Ovary (tissue), 7 donors: ENCODE measurements at regions not wholly inside any gene's neighbourhood (a gene's known extent, or its start where the extent isn't known, plus 50 kb on each side); places are given as distances from the start of the nearest gene placed in this dataset.

Experiments
- DNase-seq, 5 donors: peaks; one replicate each; pipeline ENCODE4 v3.0.0-alpha.2; 2019 to 2020
- H3K27ac ChIP-seq, 2 donors: fragments of 200-600 bp; one replicate each; pipeline versions ENCODE4 v1.5.1 to v1.8.0; 2019 to 2022
- H3K27me3 ChIP-seq: fragments of 200-600 bp; one replicate; pipeline ENCODE4 v1.8.0; 2022
- H3K36me3 ChIP-seq: fragments of 200-600 bp; sonication (generic); one replicate; pipeline ENCODE4 v1.5.1; 2019
- H3K4me1 ChIP-seq: one replicate; pipeline ENCODE4 v1.8.1; 2013; ENCODE audit warnings: mild to moderate bottlenecking, moderate library complexity; ENCODE audit not compliant: insufficient read depth
- H3K4me3 ChIP-seq: fragments of 200-600 bp; sonication (generic); one replicate; pipeline ENCODE4 v1.5.1; 2017
- H3K9me3 ChIP-seq, 2 donors: fragments of 200-600 bp in 1 of 2; sonication (generic) in 1 of 2; one replicate each; pipeline versions ENCODE4 v1.5.1 to v1.8.1; 2013 to 2019; ENCODE audit warnings: mild to moderate bottlenecking in 1 of 2, moderate library complexity in 1 of 2
- CTCF ChIP-seq, 3 donors: fragments of 450-650 bp in 2 of 3; fragments of 200-600 bp in 1 of 3; IDR thresholded peaks; one replicate each; pipeline versions ENCODE4 v1.5.1 to v1.8.0; 2016 to 2022; ENCODE audit warnings: antibody characterized with exemption in 3 of 3, mild to moderate bottlenecking in 1 of 3
- EP300 ChIP-seq: sonication (generic); formaldehyde crosslinking; IDR thresholded peaks from one replicate; pipeline ENCODE4 v1.6.1; 2017; ENCODE audit warnings: antibody characterized with exemption
- POLR2A ChIP-seq: fragments of 450-650 bp; IDR thresholded peaks from one replicate; pipeline ENCODE4 v1.6.1; 2017; ENCODE audit warnings: antibody characterized with exemption, mild to moderate bottlenecking, moderate library complexity
- WGBS, 3 donors: extraction: QIAGEN DNeasy Blood & Tissue Kit in 1 of 3; methylation state at CpG; one replicate each; pipeline versions ENCODE4 v1.1.5 to v1.1.7; 2013 to 2017; 5-methylcytosine and 5-hydroxymethylcytosine counted together
- intact Hi-C, 4 donors: fragments of 100-400 bp; cut with DNase I; formaldehyde crosslinking; loops; one replicate each; pipeline versions ENCODE4 v1.11.0 to v1.15.1; 2022 to 2023
- donor health status: DM: no; HTN: no; CAD: no; lungs with moderate emphysema.
- donor health status: DM: no; HTN: no; CAD: no.
- donor health status: Bipolar disorder and iron deficiency.
- donor health status: DM: no; HTN: no; CAD: no.
- donor health status: DM: yes; HTN: yes; CAD: no.

- Histone ChIP-seq H3K4me1 (no peaks in the 10 kb centered on the region), H3K36me3 (no peaks in the 10 kb centered on the region), H3K9me3 (no peaks in the 10 kb centered on the region), H3K27ac (no peak overlapping the region), H3K4me3 (no peak overlapping the region), H3K27me3 (no peaks in the 10 kb centered on the region)
- TF ChIP-seq EP300 = no peak
- no peak for TF ChIP-seq POLR2A
- TF ChIP-seq CTCF (IDR thresholded peaks at IDR 0.05) = no peak
- DNase-seq = no peak
- WGBS, 3 donors = 77 to 88% (median 80%) methylated on average over 4 of the region's 4 CpGs
- intact Hi-C loops = no loop called here
Observed at GRCh38 chr10:36504758-36505157, 620.6 kb upstream of the ANKRD30A start.

DNA sequence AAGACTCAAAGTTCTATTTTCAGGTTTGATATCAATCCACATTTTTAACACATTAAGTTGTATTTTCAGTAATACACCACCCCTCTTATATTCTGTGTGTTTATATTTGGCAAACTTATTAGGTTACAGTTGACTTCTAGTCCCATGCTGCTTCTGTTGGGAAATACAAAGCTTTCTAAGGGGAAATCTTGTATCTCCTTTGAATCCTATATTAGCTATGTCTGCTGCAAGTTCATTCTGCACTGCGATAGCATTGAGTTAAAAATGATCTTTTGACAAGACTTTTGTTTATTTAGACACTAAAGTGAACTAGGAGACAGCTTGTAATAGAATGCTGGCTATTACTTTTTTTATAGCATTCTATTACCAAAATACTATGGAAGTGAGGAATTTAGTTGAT lies 625.1 kb upstream of the ANKRD30A start:
- WGBS, 3 donors = 81 to 86% (median 84%) methylated on average over 1 of the region's 1 CpG
- H3K27me3 ChIP-seq = no peaks in the 10 kb centered on the region
- no peak overlapping the region for H3K4me3 ChIP-seq
- no peaks in the 10 kb centered on the region for H3K36me3 ChIP-seq
- TF ChIP-seq CTCF (IDR thresholded peaks at IDR 0.05) (no peak), POLR2A (no peak), EP300 (no peak)
- H3K27ac ChIP-seq = no peak overlapping the region
- DNase-seq = no peak
- H3K9me3 ChIP-seq = no peaks in the 10 kb centered on the region
- no peaks in the 10 kb centered on the region for H3K4me1 ChIP-seq
- intact Hi-C loops = no loop called here

DNA sequence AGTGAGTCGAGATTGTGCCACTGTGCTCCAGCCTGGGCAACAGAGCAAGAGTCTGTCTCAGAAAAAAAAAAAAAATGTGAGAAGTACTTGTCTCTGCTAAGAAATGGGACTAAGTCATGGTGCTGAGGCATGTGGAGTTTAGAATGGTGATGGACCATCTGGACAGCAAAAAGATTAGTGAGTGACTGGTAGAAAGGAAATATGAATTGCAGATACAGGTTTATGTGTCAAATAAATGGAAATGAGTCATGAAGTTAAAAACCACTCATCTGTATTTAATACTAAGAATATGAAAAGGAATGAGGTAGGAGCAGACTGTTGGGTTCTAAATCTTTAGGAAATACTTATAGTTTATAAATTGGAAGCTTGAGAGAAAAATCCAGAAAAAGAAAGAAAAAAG lies 625.7 kb upstream of the ANKRD30A start:
- Histone ChIP-seq H3K36me3 (no peaks in the 10 kb centered on the region), H3K27ac (no peak overlapping the region), H3K4me1 (no peaks in the 10 kb centered on the region), H3K4me3 (no peak overlapping the region), H3K9me3 (no peaks in the 10 kb centered on the region), H3K27me3 (no peaks in the 10 kb centered on the region)
- no peak for DNase-seq
- 90 to 97% (median 93%) methylated on average over 1 of the region's 1 CpG for WGBS, 3 donors
- intact Hi-C loops = no loop called here
- TF ChIP-seq CTCF (IDR thresholded peaks at IDR 0.05) (no peak), EP300 (no peak), POLR2A (no peak)

GRCh38 chr10:36496758-36497157 lies 628.6 kb upstream of the ANKRD30A start:
- no peak for DNase-seq
- Histone ChIP-seq H3K4me3 (no peak overlapping the region), H3K36me3 (no peaks in the 10 kb centered on the region), H3K27ac (no peak overlapping the region), H3K9me3 (no peaks in the 10 kb centered on the region), H3K4me1 (no peaks in the 10 kb centered on the region), H3K27me3 (no peaks in the 10 kb centered on the region)
- intact Hi-C loops = no loop called here
- no peak for TF ChIP-seq EP300
- TF ChIP-seq POLR2A = no peak
- TF ChIP-seq CTCF (IDR thresholded peaks at IDR 0.05) = no peak
- 7 to 28% (median 13%) methylated on average over 1 of the region's 1 CpG for WGBS, 3 donors

GRCh38 chr10:36494371-36494770 lies 631.0 kb upstream of the ANKRD30A start:
- DNase-seq = no peak
- H3K4me1 ChIP-seq = peaks cover 7% of the 10 kb centered on the region
- H3K27ac ChIP-seq = no peak overlapping the region
- H3K27me3 ChIP-seq = no peaks in the 10 kb centered on the region
- intact Hi-C loops = no loop called here
- no peaks in the 10 kb centered on the region for H3K36me3 ChIP-seq
- H3K4me3 ChIP-seq = no peak overlapping the region
- 67 to 76% (median 74%) methylated on average over 2 of the region's 2 CpGs for WGBS, 3 donors
- H3K9me3 ChIP-seq = no peaks in the 10 kb centered on the region
- TF ChIP-seq POLR2A (no peak), CTCF (IDR thresholded peaks at IDR 0.05) (no peak)
